ENCODE measurements at regions not wholly inside any gene's neighbourhood (a gene's known extent, or its start where the extent isn't known, plus 50 kb on each side); places are given as distances from the start of the nearest gene placed in this dataset.

DNA sequence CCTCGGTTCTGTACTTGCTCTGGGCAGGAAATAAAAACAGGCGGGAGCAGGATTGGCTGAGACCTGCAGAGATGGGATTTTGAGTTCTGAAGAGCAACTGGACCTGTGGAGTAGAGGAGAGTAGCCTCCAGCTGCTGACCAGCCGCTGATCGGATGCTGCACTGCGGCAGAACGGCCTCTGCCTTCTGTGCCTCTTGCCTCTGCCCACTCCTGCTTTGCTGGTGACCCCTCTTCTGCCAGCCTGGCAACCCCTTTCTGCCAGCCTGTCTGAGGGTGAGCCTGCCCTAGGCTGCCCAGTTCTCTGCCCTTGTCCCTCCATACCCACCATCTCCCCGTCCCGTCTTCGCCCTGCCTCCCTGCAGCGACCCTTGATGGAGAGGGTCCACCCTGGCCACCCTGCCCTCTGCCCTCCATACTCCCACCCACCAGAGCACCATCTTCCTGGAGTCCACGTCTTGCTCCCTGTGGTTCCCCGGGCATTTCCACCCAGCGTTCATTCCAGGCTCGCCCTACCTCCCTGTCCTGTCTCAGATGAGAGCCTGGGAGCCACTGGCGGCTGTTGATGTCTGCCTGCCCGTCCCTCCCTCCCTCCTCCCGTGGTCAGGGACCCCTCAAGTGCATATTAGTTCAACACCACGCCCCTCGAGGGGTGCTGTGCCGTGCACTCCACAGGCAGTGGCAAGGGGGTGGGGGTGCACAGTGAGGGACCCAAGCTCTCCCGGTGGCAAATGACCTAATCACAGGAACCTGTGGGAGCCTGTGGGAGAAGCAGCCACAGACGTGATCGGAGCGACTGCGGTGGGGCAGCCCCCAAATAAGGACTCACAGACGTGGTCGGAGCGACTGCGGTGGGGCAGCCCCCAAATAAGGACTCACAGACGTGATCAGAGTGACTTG lies 863.3 kb downstream of the TBC1D22A start:
- TF ChIP-seq CTCF (IDR thresholded peaks at IDR 0.05; ENCODE audit: low read depth, low read length, poor library complexity, severe bottlenecking) = no peak
- TF ChIP-seq EZH2phosphoT487 (IDR thresholded peaks at IDR 0.05; ENCODE audit: borderline replicate concordance, low read length) = no peak
- Histone ChIP-seq H3K4me3 (ENCODE audit: low read length) (no peak overlapping the region), H3K9me3 (ENCODE audit: control insufficient read depth, insufficient read depth, low read length) (no peaks in the 10 kb centered on the region; the same call in 1 of the 2 replicates), H3K27ac (ENCODE audit: low read depth, low read length) (no peak overlapping the region), H3K9me2 (replicated peaks; ENCODE audit: control insufficient read depth, low read length) (no peaks in the 10 kb centered on the region), H3F3A (ENCODE audit: control insufficient read depth, insufficient read depth) (no peaks in the 10 kb centered on the region), H3K4me2 (ENCODE audit: low read length) (no peak overlapping the region), H3K27me3 (ENCODE audit: control insufficient read depth, low read length) (no peaks in the 10 kb centered on the region), H3K4me1 (ENCODE audit: control insufficient read depth, low read length) (no peaks in the 10 kb centered on the region), H4K20me1 (ENCODE audit: control insufficient read depth, insufficient read depth, low read depth, low read length) (no peaks in the 10 kb centered on the region), H3K79me2 (ENCODE audit: control insufficient read depth, low read length) (no peaks in the 10 kb centered on the region), H3K36me3 (ENCODE audit: control insufficient read depth, low read length) (no peaks in the 10 kb centered on the region)

GRCh38 chr22:47625013-47625385 lies 862.5 kb downstream of the TBC1D22A start:
- Histone ChIP-seq H3K27me3 (ENCODE audit: control insufficient read depth, low read length) (no peaks in the 10 kb centered on the region), H3K36me3 (ENCODE audit: control insufficient read depth, low read length) (no peaks in the 10 kb centered on the region)

DNA sequence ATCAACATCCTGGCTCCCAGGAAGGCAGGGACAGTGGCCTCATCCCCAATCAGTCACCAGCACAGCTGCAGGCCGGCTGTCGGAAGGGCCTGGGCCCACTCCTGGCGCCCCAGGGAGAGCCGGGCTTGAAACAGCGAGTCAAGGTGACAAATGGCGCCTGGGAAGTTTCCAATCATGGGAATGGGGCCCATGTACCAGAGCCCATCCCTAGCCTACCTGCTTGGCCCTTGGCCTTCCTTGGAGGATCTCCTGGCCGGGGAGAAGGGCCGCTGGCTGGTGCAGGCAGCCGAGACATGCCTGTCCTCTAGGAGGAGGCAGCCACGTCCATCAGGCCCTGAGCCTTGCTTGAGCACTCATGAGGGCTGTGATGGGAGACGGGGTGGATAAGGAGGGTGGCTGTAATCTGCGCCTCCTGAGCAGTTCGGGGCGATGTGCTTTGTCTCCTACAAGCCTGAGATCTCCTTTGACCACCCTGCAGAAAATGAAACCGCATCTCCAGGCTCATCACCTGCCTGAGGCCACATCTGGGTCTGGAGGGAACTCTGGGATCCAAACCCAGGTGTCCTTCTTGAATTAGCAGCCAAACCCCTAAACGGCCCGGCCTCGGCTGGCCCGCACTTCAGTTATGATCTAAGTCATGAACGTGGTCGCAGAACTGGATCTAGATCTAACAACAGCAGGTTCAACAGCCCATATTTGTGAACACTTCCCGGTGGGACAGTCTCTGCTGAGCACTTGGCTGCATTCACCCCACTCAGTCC lies 862.0 kb downstream of the TBC1D22A start:
- H3K27ac ChIP-seq (ENCODE audit: low read depth, low read length) = no peak overlapping the region
- no peak for TF ChIP-seq EZH2phosphoT487 (IDR thresholded peaks at IDR 0.05; ENCODE audit: borderline replicate concordance, low read length)
- TF ChIP-seq CTCF (IDR thresholded peaks at IDR 0.05; ENCODE audit: low read depth, low read length, poor library complexity, severe bottlenecking) = no peak

More at GRCh38 chr22:47625013-47625385, 862.5 kb downstream of the TBC1D22A start:
- Histone ChIP-seq H3K4me3 (ENCODE audit: low read length) (no peak overlapping the region), H3K79me2 (ENCODE audit: control insufficient read depth, low read length) (no peaks in the 10 kb centered on the region), H4K20me1 (ENCODE audit: control insufficient read depth, insufficient read depth, low read depth, low read length) (no peaks in the 10 kb centered on the region), H3K4me1 (ENCODE audit: control insufficient read depth, low read length) (no peaks in the 10 kb centered on the region), H3K27ac (ENCODE audit: low read depth, low read length) (no peak overlapping the region), H3K9me2 (replicated peaks; ENCODE audit: control insufficient read depth, low read length) (no peaks in the 10 kb centered on the region), H3K9me3 (ENCODE audit: control insufficient read depth, insufficient read depth, low read length) (no peaks in the 10 kb centered on the region; the same call in 1 of the 2 replicates), H3F3A (ENCODE audit: control insufficient read depth, insufficient read depth) (no peaks in the 10 kb centered on the region), H3K4me2 (ENCODE audit: low read length) (no peak overlapping the region)
- TF ChIP-seq CTCF (IDR thresholded peaks at IDR 0.05; ENCODE audit: low read depth, low read length, poor library complexity, severe bottlenecking) (no peak), EZH2phosphoT487 (IDR thresholded peaks at IDR 0.05; ENCODE audit: borderline replicate concordance, low read length) (no peak)

More for the DNA sequence above, 862.0 kb downstream of the TBC1D22A start:
- no peaks in the 10 kb centered on the region for H3F3A ChIP-seq (ENCODE audit: control insufficient read depth, insufficient read depth)
- no peaks in the 10 kb centered on the region for H3K79me2 ChIP-seq (ENCODE audit: control insufficient read depth, low read length)
- H3K4me3 ChIP-seq (ENCODE audit: low read length) = no peak overlapping the region
- H3K9me2 ChIP-seq (replicated peaks; ENCODE audit: control insufficient read depth, low read length) = no peaks in the 10 kb centered on the region
- H3K4me2 ChIP-seq (ENCODE audit: low read length) = no peak overlapping the region
- H3K36me3 ChIP-seq (ENCODE audit: control insufficient read depth, low read length) = no peaks in the 10 kb centered on the region
- H3K27me3 ChIP-seq (ENCODE audit: control insufficient read depth, low read length) = no peaks in the 10 kb centered on the region
- no peaks in the 10 kb centered on the region for H4K20me1 ChIP-seq (ENCODE audit: control insufficient read depth, insufficient read depth, low read depth, low read length)
- no peaks in the 10 kb centered on the region for H3K4me1 ChIP-seq (ENCODE audit: control insufficient read depth, low read length)
- H3K9me3 ChIP-seq (ENCODE audit: control insufficient read depth, insufficient read depth, low read length) = no peaks in the 10 kb centered on the region; the same call in 1 of the 2 replicates
